Hippocampal formation (tissue), 2 donors: ENCODE measurements at regions not wholly inside any gene's neighbourhood (a gene's known extent, or its start where the extent isn't known, plus 50 kb on each side); places are given as distances from the start of the nearest gene placed in this dataset.

Experiments used
- DNase-seq, 2 donors: peaks; one replicate each; lab custom pipeline; 2025; lab: John Stamatoyannopoulos, UW

GRCh38 chr22:48433647-48434046 lies 1394.0 kb downstream of the BRD1 start:
- DNase-seq, result no peak

- DNase-seq, result no peak
These were observed 1394.7 kb downstream of the BRD1 start for GRCh38 chr22:48432781-48433518.

GRCh38 chr22:48431536-48432315 lies 1395.9 kb downstream of the BRD1 start:
- no peak for DNase-seq

- DNase-seq, result no peak
These were observed 1396.7 kb downstream of the BRD1 start for GRCh38 chr22:48431014-48431413.

- DNase-seq, result no peak
These were observed 1398.1 kb downstream of the BRD1 start for GRCh38 chr22:48429446-48430020.

- no peak for DNase-seq
These were observed 1398.9 kb downstream of the BRD1 start for GRCh38 chr22:48428631-48429371.

- DNase-seq, result no peak
These were observed 1399.9 kb downstream of the BRD1 start for GRCh38 chr22:48427731-48428211.

GRCh38 chr22:48426466-48427380 lies 1401.0 kb downstream of the BRD1 start:
- no peak for DNase-seq

- no peak for DNase-seq
These were observed 1402.0 kb downstream of the BRD1 start for GRCh38 chr22:48425641-48426040.

- DNase-seq, result no peak
These were observed 1402.6 kb downstream of the BRD1 start for GRCh38 chr22:48425091-48425506.

- no peak for DNase-seq
These were observed 1403.0 kb downstream of the BRD1 start for GRCh38 chr22:48424661-48425060.

- no peak for DNase-seq
These were observed 1403.5 kb downstream of the BRD1 start for GRCh38 chr22:48424201-48424627.

- DNase-seq, result no peak
These were observed 1404.2 kb downstream of the BRD1 start for GRCh38 chr22:48423481-48423911.

GRCh38 chr22:48422900-48423480 lies 1404.7 kb downstream of the BRD1 start:
- no peak for DNase-seq

GRCh38 chr22:48418831-48419230 lies 1408.8 kb downstream of the BRD1 start:
- DNase-seq, result no peak

GRCh38 chr22:48417225-48418070 lies 1410.2 kb downstream of the BRD1 start:
- no peak for DNase-seq

GRCh38 chr22:48416396-48417224 lies 1411.1 kb downstream of the BRD1 start:
- DNase-seq, result no peak

GRCh38 chr22:48415520-48415919 lies 1412.2 kb downstream of the BRD1 start:
- DNase-seq, result no peak

- no peak for DNase-seq
These were observed 1413.0 kb downstream of the BRD1 start for GRCh38 chr22:48414651-48415050.
